OCI-LY7 (cell line): ENCODE measurements at regions not wholly inside any gene's neighbourhood (a gene's known extent, or its start where the extent isn't known, plus 50 kb on each side); places are given as distances from the start of the nearest gene placed in this dataset.
"Not testable (repeated sequence)": the region's sequence is repeated elsewhere in the genome, so short reads cannot be mapped to it uniquely, and the experiment has no call there.

Experiments used
- EZH2phosphoT487 ChIP-seq: fragments of 200-600 bp; sonication (generic); IDR thresholded peaks from 2 replicates; pipeline ENCODE4 v1.6.1; 2018; ENCODE audit warnings: low read depth, borderline replicate concordance, mild to moderate bottlenecking, mixed run types, antibody characterized with exemption, low read length, moderate library complexity, mixed read lengths
- TF ChIP-seq, protein P1 (sequence below): fragments of 200-600 bp; sonication (generic); conservative IDR thresholded peaks from 2 replicates; pipeline ENCODE4 v1.5.1; 2014; ENCODE audit warnings: mild to moderate bottlenecking, antibody characterized with exemption, low read length, moderate library complexity, mixed read lengths

DNA sequence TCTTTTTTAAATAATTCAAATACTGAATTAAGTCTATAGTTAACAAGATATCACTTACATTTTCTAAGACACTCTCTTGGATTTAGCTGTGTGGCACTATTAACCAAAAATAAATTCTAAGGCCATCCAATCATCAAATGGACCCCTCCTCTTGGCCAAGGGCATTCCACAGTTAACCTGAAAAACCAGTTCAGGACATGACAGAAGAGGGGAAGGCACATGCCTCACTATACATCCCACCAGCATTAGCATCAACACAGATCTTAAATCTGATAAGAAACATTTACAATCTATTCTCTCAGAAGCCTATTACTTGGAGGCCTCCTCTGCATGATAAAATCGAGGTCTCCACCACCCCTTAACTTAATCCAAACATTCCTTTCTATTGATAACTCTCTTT lies 327.5 kb downstream of the PCDH11X start:
- TF ChIP-seq, protein P1, sequence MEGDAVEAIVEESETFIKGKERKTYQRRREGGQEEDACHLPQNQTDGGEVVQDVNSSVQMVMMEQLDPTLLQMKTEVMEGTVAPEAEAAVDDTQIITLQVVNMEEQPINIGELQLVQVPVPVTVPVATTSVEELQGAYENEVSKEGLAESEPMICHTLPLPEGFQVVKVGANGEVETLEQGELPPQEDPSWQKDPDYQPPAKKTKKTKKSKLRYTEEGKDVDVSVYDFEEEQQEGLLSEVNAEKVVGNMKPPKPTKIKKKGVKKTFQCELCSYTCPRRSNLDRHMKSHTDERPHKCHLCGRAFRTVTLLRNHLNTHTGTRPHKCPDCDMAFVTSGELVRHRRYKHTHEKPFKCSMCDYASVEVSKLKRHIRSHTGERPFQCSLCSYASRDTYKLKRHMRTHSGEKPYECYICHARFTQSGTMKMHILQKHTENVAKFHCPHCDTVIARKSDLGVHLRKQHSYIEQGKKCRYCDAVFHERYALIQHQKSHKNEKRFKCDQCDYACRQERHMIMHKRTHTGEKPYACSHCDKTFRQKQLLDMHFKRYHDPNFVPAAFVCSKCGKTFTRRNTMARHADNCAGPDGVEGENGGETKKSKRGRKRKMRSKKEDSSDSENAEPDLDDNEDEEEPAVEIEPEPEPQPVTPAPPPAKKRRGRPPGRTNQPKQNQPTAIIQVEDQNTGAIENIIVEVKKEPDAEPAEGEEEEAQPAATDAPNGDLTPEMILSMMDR, result not testable (repeated sequence)
- not testable (repeated sequence) for TF ChIP-seq EZH2phosphoT487
